CD4-positive, alpha-beta T cell (primary cell): ENCODE measurements at regions not wholly inside any gene's neighbourhood (a gene's known extent, or its start where the extent isn't known, plus 50 kb on each side); places are given as distances from the start of the nearest gene placed in this dataset.

Experiments
- ATAC-seq: fragments of 200-7000 bp; cut with Tn5 transposase; one replicate; pipeline ENCODE4 v1.10.0; 2022; ENCODE audit warnings: mild to moderate bottlenecking; ENCODE audit not compliant: poor library complexity
- CTCF ChIA-PET: fragments of 350-600 bp; sonication (Branson Sonifier 250); formaldehyde crosslinking; loops from one replicate; lab custom pipeline; 2021; ENCODE audit warnings: antibody characterized with exemption, inconsistent platforms; lab: Charles Lee
- POLR2A ChIA-PET: fragments of 350-600 bp; sonication (Branson Sonifier 250); formaldehyde crosslinking; loops from one replicate; lab custom pipeline; 2021; ENCODE audit warnings: antibody characterized with exemption, inconsistent platforms; lab: Charles Lee
- DNase-seq, 14 experiments: peaks; one replicate each; pipeline ENCODE4 v3.0.0-alpha.2; 2013 to 2020; ENCODE audit warnings: mixed read lengths in 2 of 14
- H3K27ac ChIP-seq, 2 donors: one replicate each; pipeline versions ENCODE4 v1.5.1 to v1.7.0; 2013; ENCODE audit warnings: low read length in 2 of 2, low read depth in 1 of 2, mild to moderate bottlenecking in 1 of 2
- H3K27me3 ChIP-seq, 2 experiments: 1 replicate in 1 of 2; 2 replicates in 1 of 2; pipeline versions ENCODE4 v1.6.1 to v1.7.0; 2013; ENCODE audit warnings: low read length in 2 of 2, control low read depth in 1 of 2, mild to moderate bottlenecking in 1 of 2, moderate library complexity in 1 of 2; ENCODE audit not compliant: insufficient read depth in 2 of 2, control insufficient read depth in 1 of 2
- H3K36me3 ChIP-seq: one replicate; pipeline ENCODE4 v1.6.1; 2013; ENCODE audit warnings: low read length, control low read depth; ENCODE audit not compliant: insufficient read depth
- H3K4me1 ChIP-seq: one replicate; pipeline ENCODE4 v1.6.1; 2013; ENCODE audit warnings: low read length, control low read depth; ENCODE audit not compliant: insufficient read depth
- H3K4me3 ChIP-seq: one replicate; pipeline ENCODE4 v1.5.1; 2013; ENCODE audit warnings: mild to moderate bottlenecking, low read length, moderate library complexity
- H3K9me3 ChIP-seq, 2 experiments: 1 replicate in 1 of 2; 2 replicates in 1 of 2; pipeline versions ENCODE4 v1.6.1 to v1.7.0; 2013; ENCODE audit warnings: low read length in 2 of 2, mild to moderate bottlenecking in 2 of 2, control low read depth in 1 of 2, moderate library complexity in 1 of 2; ENCODE audit not compliant: control insufficient read depth in 1 of 2, insufficient read depth in 1 of 2
- H3K27ac Mint-ChIP-seq: one replicate; pipeline ENCODE4 v1.8.0; 2020; ENCODE audit warnings: mixed read lengths
- H3K27me3 Mint-ChIP-seq: one replicate; pipeline ENCODE4 v1.8.0; 2021; ENCODE audit warnings: mixed read lengths
- H3K36me3 Mint-ChIP-seq: one replicate; pipeline ENCODE4 v1.8.0; 2021; ENCODE audit warnings: low read depth, mixed read lengths
- H3K4me1 Mint-ChIP-seq: one replicate; pipeline ENCODE4 v1.8.0; 2021; ENCODE audit warnings: low read depth, mixed read lengths
- H3K4me3 Mint-ChIP-seq: one replicate; pipeline ENCODE4 v1.8.0; 2020; ENCODE audit warnings: mild to moderate bottlenecking, mixed read lengths
- H3K9me3 Mint-ChIP-seq: one replicate; pipeline ENCODE4 v1.8.0; 2020; ENCODE audit warnings: mixed read lengths
- CTCF ChIP-seq: fragments of 200-600 bp; IDR thresholded peaks from one replicate; pipeline ENCODE4 v1.8.0; 2022; ENCODE audit warnings: antibody characterized with exemption, mild to moderate bottlenecking
- intact Hi-C, 2 experiments: fragments of 100-400 bp; cut with DNase I in 1 of 2; cut with micrococcal nuclease in 1 of 2; formaldehyde crosslinking; loops; one replicate each; pipeline versions ENCODE4 v1.15.1 to v1.9.0; 2023 to 2025; cut with DNase I, micrococcal nuclease

GRCh38 chr10:63760708-63761047 is 239.5 kb downstream of the REEP3 start:
- H3K27ac Mint-ChIP-seq: no peak overlapping the region
- ChIA-PET CTCF (no interaction called here), POLR2A (no interaction called here)
- no peaks in the 10 kb centered on the region for H3K4me1 Mint-ChIP-seq
- peaks cover 6% of the 10 kb centered on the region for H3K27me3 Mint-ChIP-seq
- no peak for ATAC-seq
- no peaks in the 10 kb centered on the region for H3K9me3 Mint-ChIP-seq
- Histone ChIP-seq H3K27ac (no peak overlapping the region), H3K36me3 (no peaks in the 10 kb centered on the region), H3K9me3 (no peaks in the 10 kb centered on the region), H3K4me3 (no peak overlapping the region), H3K4me1 (no peaks in the 10 kb centered on the region), H3K27me3 (peaks cover 0 to 6% of the 10 kb centered on the region in 2 experiments)
- TF ChIP-seq CTCF: no peak
- intact Hi-C loops: no loop called here
- no peak for DNase-seq
- no peaks in the 10 kb centered on the region for H3K36me3 Mint-ChIP-seq
- no peak overlapping the region for H3K4me3 Mint-ChIP-seq

GRCh38 chr10:63761243-63761642 is 240.0 kb downstream of the REEP3 start:
- CTCF ChIA-PET: no interaction called here

GRCh38 chr10:63763744-63764143 is 242.5 kb downstream of the REEP3 start:
- ChIA-PET POLR2A (no interaction called here), CTCF (no interaction called here)
- Mint-ChIP-seq H3K27ac (no peak overlapping the region), H3K9me3 (no peaks in the 10 kb centered on the region), H3K4me1 (no peaks in the 10 kb centered on the region), H3K36me3 (no peaks in the 10 kb centered on the region), H3K4me3 (no peak overlapping the region), H3K27me3 (peaks cover 6% of the 10 kb centered on the region)
- Histone ChIP-seq H3K4me1 (no peaks in the 10 kb centered on the region), H3K36me3 (no peaks in the 10 kb centered on the region), H3K27me3 (peaks cover 3 to 4% of the 10 kb centered on the region in 2 experiments), H3K27ac (no peak overlapping the region), H3K9me3 (no peaks in the 10 kb centered on the region), H3K4me3 (no peak overlapping the region)
- ATAC-seq (no peak), DNase-seq (no peak)
- intact Hi-C loops: no loop called here
- no peak for TF ChIP-seq CTCF

More at GRCh38 chr10:63761243-63761642, 240.0 kb downstream of the REEP3 start:
- no peaks in the 10 kb centered on the region for H3K36me3 Mint-ChIP-seq
- no peak overlapping the region for H3K4me3 ChIP-seq
- peaks cover 0 to 6% of the 10 kb centered on the region in 2 experiments for H3K27me3 ChIP-seq
- H3K27me3 Mint-ChIP-seq: peaks cover 6% of the 10 kb centered on the region
- H3K27ac ChIP-seq: no peak overlapping the region
- H3K4me3 Mint-ChIP-seq: no peak overlapping the region
- DNase-seq (no peak), ATAC-seq (no peak)
- no peak overlapping the region for H3K27ac Mint-ChIP-seq
- TF ChIP-seq CTCF: no peak
- intact Hi-C loops: no loop called here
- H3K4me1 Mint-ChIP-seq: no peaks in the 10 kb centered on the region
- POLR2A ChIA-PET: no interaction called here
- no peaks in the 10 kb centered on the region for H3K36me3 ChIP-seq
- no peaks in the 10 kb centered on the region for H3K9me3 ChIP-seq
- H3K9me3 Mint-ChIP-seq: no peaks in the 10 kb centered on the region
- H3K4me1 ChIP-seq: no peaks in the 10 kb centered on the region
